CD4-positive, alpha-beta T cell (primary cell): ENCODE measurements at regions not wholly inside any gene's neighbourhood (a gene's known extent, or its start where the extent isn't known, plus 50 kb on each side); places are given as distances from the start of the nearest gene placed in this dataset.

Experiments
- ATAC-seq: fragments of 200-7000 bp; cut with Tn5 transposase; one replicate; pipeline ENCODE4 v1.10.0; 2022; ENCODE audit warnings: mild to moderate bottlenecking; ENCODE audit not compliant: poor library complexity
- CTCF ChIA-PET: fragments of 350-600 bp; sonication (Branson Sonifier 250); formaldehyde crosslinking; loops from one replicate; lab custom pipeline; 2021; ENCODE audit warnings: antibody characterized with exemption, inconsistent platforms; lab: Charles Lee
- POLR2A ChIA-PET: fragments of 350-600 bp; sonication (Branson Sonifier 250); formaldehyde crosslinking; loops from one replicate; lab custom pipeline; 2021; ENCODE audit warnings: antibody characterized with exemption, inconsistent platforms; lab: Charles Lee
- DNase-seq, 14 experiments: peaks; one replicate each; pipeline ENCODE4 v3.0.0-alpha.2; 2013 to 2020; ENCODE audit warnings: mixed read lengths in 2 of 14
- H3K27ac ChIP-seq, 2 donors: one replicate each; pipeline versions ENCODE4 v1.5.1 to v1.7.0; 2013; ENCODE audit warnings: low read length in 2 of 2, low read depth in 1 of 2, mild to moderate bottlenecking in 1 of 2
- H3K27me3 ChIP-seq, 2 experiments: 1 replicate in 1 of 2; 2 replicates in 1 of 2; pipeline versions ENCODE4 v1.6.1 to v1.7.0; 2013; ENCODE audit warnings: low read length in 2 of 2, control low read depth in 1 of 2, mild to moderate bottlenecking in 1 of 2, moderate library complexity in 1 of 2; ENCODE audit not compliant: insufficient read depth in 2 of 2, control insufficient read depth in 1 of 2
- H3K36me3 ChIP-seq: one replicate; pipeline ENCODE4 v1.6.1; 2013; ENCODE audit warnings: low read length, control low read depth; ENCODE audit not compliant: insufficient read depth
- H3K4me1 ChIP-seq: one replicate; pipeline ENCODE4 v1.6.1; 2013; ENCODE audit warnings: low read length, control low read depth; ENCODE audit not compliant: insufficient read depth
- H3K4me3 ChIP-seq: one replicate; pipeline ENCODE4 v1.5.1; 2013; ENCODE audit warnings: mild to moderate bottlenecking, low read length, moderate library complexity
- H3K9me3 ChIP-seq, 2 experiments: 1 replicate in 1 of 2; 2 replicates in 1 of 2; pipeline versions ENCODE4 v1.6.1 to v1.7.0; 2013; ENCODE audit warnings: low read length in 2 of 2, mild to moderate bottlenecking in 2 of 2, control low read depth in 1 of 2, moderate library complexity in 1 of 2; ENCODE audit not compliant: control insufficient read depth in 1 of 2, insufficient read depth in 1 of 2
- H3K27ac Mint-ChIP-seq: one replicate; pipeline ENCODE4 v1.8.0; 2020; ENCODE audit warnings: mixed read lengths
- H3K27me3 Mint-ChIP-seq: one replicate; pipeline ENCODE4 v1.8.0; 2021; ENCODE audit warnings: mixed read lengths
- H3K36me3 Mint-ChIP-seq: one replicate; pipeline ENCODE4 v1.8.0; 2021; ENCODE audit warnings: low read depth, mixed read lengths
- H3K4me1 Mint-ChIP-seq: one replicate; pipeline ENCODE4 v1.8.0; 2021; ENCODE audit warnings: low read depth, mixed read lengths
- H3K4me3 Mint-ChIP-seq: one replicate; pipeline ENCODE4 v1.8.0; 2020; ENCODE audit warnings: mild to moderate bottlenecking, mixed read lengths
- H3K9me3 Mint-ChIP-seq: one replicate; pipeline ENCODE4 v1.8.0; 2020; ENCODE audit warnings: mixed read lengths
- CTCF ChIP-seq: fragments of 200-600 bp; IDR thresholded peaks from one replicate; pipeline ENCODE4 v1.8.0; 2022; ENCODE audit warnings: antibody characterized with exemption, mild to moderate bottlenecking
- intact Hi-C, 2 experiments: fragments of 100-400 bp; cut with DNase I in 1 of 2; cut with micrococcal nuclease in 1 of 2; formaldehyde crosslinking; loops; one replicate each; pipeline versions ENCODE4 v1.15.1 to v1.9.0; 2023 to 2025; cut with DNase I, micrococcal nuclease

GRCh38 chr3:107975529-107976201 is 115.2 kb downstream of the CD47 start:
- Histone ChIP-seq H3K27me3 (no peaks in the 10 kb centered on the region), H3K36me3 (no peaks in the 10 kb centered on the region), H3K4me3 (no peak overlapping the region), H3K4me1 (peaks cover 51% of the 10 kb centered on the region), H3K27ac (peak overlapping the region in 1 of 2 donors; percentile 18), H3K9me3 (no peaks in the 10 kb centered on the region)
- POLR2A ChIA-PET: interaction anchor here (0.7 to 1.4 kb wide), 3 partner anchors 10 to 153 kb away, joined by 3 to 4 read pairs (median 3); no protein-coding TSS in a partner anchor
- DNase-seq (peak in 2 of 14 experiments; percentile 15 to 50), ATAC-seq (peak; percentile 32)
- peak overlapping the region; percentile 57 for H3K4me3 Mint-ChIP-seq
- peak overlapping the region; percentile 82 for H3K27ac Mint-ChIP-seq
- H3K27me3 Mint-ChIP-seq: no peaks in the 10 kb centered on the region
- no peak for TF ChIP-seq CTCF
- CTCF ChIA-PET: no interaction called here
- no peaks in the 10 kb centered on the region for H3K36me3 Mint-ChIP-seq
- peaks cover 73% of the 10 kb centered on the region for H3K4me1 Mint-ChIP-seq
- intact Hi-C loops: no loop called here
- no peaks in the 10 kb centered on the region for H3K9me3 Mint-ChIP-seq

- H3K4me1 ChIP-seq: peaks cover 41% of the 10 kb centered on the region
- TF ChIP-seq CTCF: no peak
- H3K27me3 ChIP-seq: no peaks in the 10 kb centered on the region
- DNase-seq (no peak), ATAC-seq (no peak)
- no peaks in the 10 kb centered on the region for H3K9me3 ChIP-seq
- peaks cover 62% of the 10 kb centered on the region for H3K4me1 Mint-ChIP-seq
- no peak overlapping the region for H3K4me3 Mint-ChIP-seq
- CTCF ChIA-PET: interaction anchor here (1.0 kb wide), 1 partner anchor 44 kb away, joined by 3 read pairs; no protein-coding TSS in a partner anchor
- H3K9me3 Mint-ChIP-seq: no peaks in the 10 kb centered on the region
- no peaks in the 10 kb centered on the region for H3K36me3 Mint-ChIP-seq
- H3K36me3 ChIP-seq: no peaks in the 10 kb centered on the region
- H3K27ac ChIP-seq: no peak overlapping the region
- H3K27me3 Mint-ChIP-seq: no peaks in the 10 kb centered on the region
- H3K27ac Mint-ChIP-seq: no peak overlapping the region
- intact Hi-C loops: no loop called here
- POLR2A ChIA-PET: no interaction called here
- H3K4me3 ChIP-seq: no peak overlapping the region
These were observed 116.9 kb downstream of the CD47 start for GRCh38 chr3:107973961-107974360.

- Histone ChIP-seq H3K4me3 (no peak overlapping the region), H3K27me3 (no peaks in the 10 kb centered on the region), H3K9me3 (no peaks in the 10 kb centered on the region), H3K27ac (no peak overlapping the region), H3K36me3 (no peaks in the 10 kb centered on the region), H3K4me1 (peaks cover 34% of the 10 kb centered on the region)
- ATAC-seq: no peak
- ChIA-PET POLR2A (no interaction called here), CTCF (no interaction called here)
- no peak overlapping the region for H3K27ac Mint-ChIP-seq
- no peak for TF ChIP-seq CTCF
- no peak for DNase-seq
- H3K4me1 Mint-ChIP-seq: peaks cover 53% of the 10 kb centered on the region
- H3K36me3 Mint-ChIP-seq: no peaks in the 10 kb centered on the region
- no peaks in the 10 kb centered on the region for H3K27me3 Mint-ChIP-seq
- H3K9me3 Mint-ChIP-seq: no peaks in the 10 kb centered on the region
- intact Hi-C loops: no loop called here
- no peak overlapping the region for H3K4me3 Mint-ChIP-seq
These were observed 117.7 kb downstream of the CD47 start for GRCh38 chr3:107973152-107973551.
